T-helper 17 cell (primary cell): ENCODE measurements at regions not wholly inside any gene's neighbourhood (a gene's known extent, or its start where the extent isn't known, plus 50 kb on each side); places are given as distances from the start of the nearest gene placed in this dataset.
"Not testable (repeated sequence)": the region's sequence is repeated elsewhere in the genome, so short reads cannot be mapped to it uniquely, and the experiment has no call there.

Source experiments
- ATAC-seq: fragments of 150-1000 bp; cut with Tn5 transposase; 2 replicates; pipeline ENCODE4 v1.10.0; 2021; ENCODE audit warnings: mild to moderate bottlenecking, moderate library complexity
- DNase-seq, 3 donors: peaks; one replicate each; pipeline versions ENCODE4 v3.0.0 to v3.0.0-alpha.2; 2020 to 2021
- H3K9me3 ChIP-seq: one replicate; pipeline ENCODE4 v1.7.0; 2013; ENCODE audit warnings: low read length, mild to moderate bottlenecking; ENCODE audit not compliant: control insufficient read depth, poor library complexity, severe bottlenecking
- H3K27ac Mint-ChIP-seq: one replicate; pipeline ENCODE4 v1.8.0; 2022; ENCODE audit warnings: mild to moderate bottlenecking, moderate library complexity, mixed read lengths
- H3K27me3 Mint-ChIP-seq: one replicate; pipeline ENCODE4 v1.8.0; 2022; ENCODE audit warnings: mixed read lengths
- H3K36me3 Mint-ChIP-seq: one replicate; pipeline ENCODE4 v1.8.0; 2022; ENCODE audit warnings: low read depth, mixed read lengths
- H3K4me1 Mint-ChIP-seq: one replicate; pipeline ENCODE4 v1.8.0; 2022; ENCODE audit warnings: mild to moderate bottlenecking, mixed read lengths
- H3K4me3 Mint-ChIP-seq: one replicate; pipeline ENCODE4 v1.8.0; 2022; ENCODE audit warnings: mild to moderate bottlenecking, moderate library complexity, mixed read lengths

- DNase-seq (no peak), ATAC-seq (no peak)
- Mint-ChIP-seq H3K27ac (no peak overlapping the region), H3K36me3 (no peaks in the 10 kb centered on the region), H3K4me3 (no peak overlapping the region), H3K4me1 (no peaks in the 10 kb centered on the region), H3K27me3 (no peaks in the 10 kb centered on the region)
- H3K9me3 ChIP-seq, result no peaks in the 10 kb centered on the region
Observed at GRCh38 chr18:1034971-1035370, 130.3 kb downstream of the ADCYAP1 start.

- H3K27ac Mint-ChIP-seq, result no peak overlapping the region
- no peak for ATAC-seq
- no peak overlapping the region for H3K4me3 Mint-ChIP-seq
- no peaks in the 10 kb centered on the region for H3K9me3 ChIP-seq
- no peaks in the 10 kb centered on the region for H3K4me1 Mint-ChIP-seq
- H3K36me3 Mint-ChIP-seq, result no peaks in the 10 kb centered on the region
- H3K27me3 Mint-ChIP-seq, result no peaks in the 10 kb centered on the region
- DNase-seq, result no peak
Observed at GRCh38 chr18:1036926-1037325, 132.3 kb downstream of the ADCYAP1 start.

GRCh38 chr18:1037776-1038175 lies 133.1 kb downstream of the ADCYAP1 start:
- no peak for ATAC-seq
- H3K4me1 Mint-ChIP-seq, result no peaks in the 10 kb centered on the region

GRCh38 chr18:1039421-1039820 lies 134.8 kb downstream of the ADCYAP1 start:
- Mint-ChIP-seq H3K4me3 (no peak overlapping the region), H3K27me3 (no peaks in the 10 kb centered on the region), H3K36me3 (no peaks in the 10 kb centered on the region), H3K4me1 (no peaks in the 10 kb centered on the region), H3K27ac (no peak overlapping the region)
- no peak for DNase-seq
- no peak for ATAC-seq
- no peaks in the 10 kb centered on the region for H3K9me3 ChIP-seq

More at GRCh38 chr18:1037776-1038175, 133.1 kb downstream of the ADCYAP1 start:
- H3K27me3 Mint-ChIP-seq, result no peaks in the 10 kb centered on the region
- DNase-seq, result no peak
- no peaks in the 10 kb centered on the region for H3K36me3 Mint-ChIP-seq
- no peak overlapping the region for H3K27ac Mint-ChIP-seq
- no peak overlapping the region for H3K4me3 Mint-ChIP-seq
- H3K9me3 ChIP-seq, result no peaks in the 10 kb centered on the region

GRCh38 chr18:1043039-1043438 lies 138.4 kb downstream of the ADCYAP1 start:
- H3K27ac Mint-ChIP-seq, H3K36me3 Mint-ChIP-seq, ATAC-seq, H3K4me1 Mint-ChIP-seq, H3K4me3 Mint-ChIP-seq, H3K9me3 ChIP-seq, H3K27me3 Mint-ChIP-seq, DNase-seq: not testable (repeated sequence)

- H3K27ac Mint-ChIP-seq, result no peak overlapping the region
- H3K4me1 Mint-ChIP-seq, result no peaks in the 10 kb centered on the region
- no peak for DNase-seq
- no peak overlapping the region for H3K4me3 Mint-ChIP-seq
- no peak for ATAC-seq
- no peaks in the 10 kb centered on the region for H3K36me3 Mint-ChIP-seq
- H3K27me3 Mint-ChIP-seq, result no peaks in the 10 kb centered on the region
- H3K9me3 ChIP-seq, result no peaks in the 10 kb centered on the region
Observed at GRCh38 chr18:1045658-1046057, 141.0 kb downstream of the ADCYAP1 start.

- Mint-ChIP-seq H3K36me3 (no peaks in the 10 kb centered on the region), H3K27ac (no peak overlapping the region), H3K4me3 (no peak overlapping the region), H3K27me3 (no peaks in the 10 kb centered on the region), H3K4me1 (no peaks in the 10 kb centered on the region)
- H3K9me3 ChIP-seq, result no peaks in the 10 kb centered on the region
- ATAC-seq (no peak), DNase-seq (no peak)
Observed at GRCh38 chr18:1047406-1047805, 142.7 kb downstream of the ADCYAP1 start.

- H3K27me3 Mint-ChIP-seq, result no peaks in the 10 kb centered on the region
- H3K4me1 Mint-ChIP-seq, result no peaks in the 10 kb centered on the region
- H3K27ac Mint-ChIP-seq, result no peak overlapping the region
- ATAC-seq, result no peak
- no peak overlapping the region for H3K4me3 Mint-ChIP-seq
- no peak for DNase-seq
- H3K36me3 Mint-ChIP-seq, result no peaks in the 10 kb centered on the region
- no peaks in the 10 kb centered on the region for H3K9me3 ChIP-seq
Observed at GRCh38 chr18:1048032-1048431, 143.4 kb downstream of the ADCYAP1 start.

- H3K4me1 Mint-ChIP-seq, result no peaks in the 10 kb centered on the region
- H3K36me3 Mint-ChIP-seq, result no peaks in the 10 kb centered on the region
- no peak overlapping the region for H3K27ac Mint-ChIP-seq
- H3K4me3 Mint-ChIP-seq, result no peak overlapping the region
- DNase-seq (no peak), ATAC-seq (no peak)
- H3K27me3 Mint-ChIP-seq, result no peaks in the 10 kb centered on the region
- no peaks in the 10 kb centered on the region for H3K9me3 ChIP-seq
Observed at GRCh38 chr18:1049173-1049572, 144.5 kb downstream of the ADCYAP1 start.

GRCh38 chr18:1050012-1050657 lies 145.5 kb downstream of the ADCYAP1 start:
- ATAC-seq (no peak), DNase-seq (no peak)
- no peak overlapping the region for H3K4me3 Mint-ChIP-seq
- no peak overlapping the region for H3K27ac Mint-ChIP-seq
- H3K9me3 ChIP-seq, result no peaks in the 10 kb centered on the region
- H3K27me3 Mint-ChIP-seq, result no peaks in the 10 kb centered on the region
- no peaks in the 10 kb centered on the region for H3K4me1 Mint-ChIP-seq
- H3K36me3 Mint-ChIP-seq, result no peaks in the 10 kb centered on the region

GRCh38 chr18:1052301-1052700 lies 147.6 kb downstream of the ADCYAP1 start:
- DNase-seq, result no peak
- ATAC-seq, result no peak
- H3K36me3 Mint-ChIP-seq, result no peaks in the 10 kb centered on the region
- H3K4me3 Mint-ChIP-seq, result no peak overlapping the region
- no peaks in the 10 kb centered on the region for H3K27me3 Mint-ChIP-seq
- H3K9me3 ChIP-seq, result no peaks in the 10 kb centered on the region
- no peaks in the 10 kb centered on the region for H3K4me1 Mint-ChIP-seq
- no peak overlapping the region for H3K27ac Mint-ChIP-seq

GRCh38 chr18:1053331-1054315 lies 149.0 kb downstream of the ADCYAP1 start:
- H3K4me3 Mint-ChIP-seq, result no peak overlapping the region
- DNase-seq (no peak), ATAC-seq (no peak)
- no peak overlapping the region for H3K27ac Mint-ChIP-seq
- H3K4me1 Mint-ChIP-seq, result no peaks in the 10 kb centered on the region
- H3K27me3 Mint-ChIP-seq, result no peaks in the 10 kb centered on the region
- H3K9me3 ChIP-seq, result no peaks in the 10 kb centered on the region
- H3K36me3 Mint-ChIP-seq, result no peaks in the 10 kb centered on the region

- no peaks in the 10 kb centered on the region for H3K9me3 ChIP-seq
- Mint-ChIP-seq H3K4me1 (no peaks in the 10 kb centered on the region), H3K4me3 (no peak overlapping the region), H3K36me3 (no peaks in the 10 kb centered on the region), H3K27me3 (no peaks in the 10 kb centered on the region), H3K27ac (no peak overlapping the region)
- ATAC-seq (no peak), DNase-seq (no peak)
Observed at GRCh38 chr18:1056404-1056803, 151.7 kb downstream of the ADCYAP1 start.
